ENCODE measurements at regions not wholly inside any gene's neighbourhood (a gene's known extent, or its start where the extent isn't known, plus 50 kb on each side); places are given as distances from the start of the nearest gene placed in this dataset.
A peak's percentile ranks its signal among the peaks of the same experiment; 100 is the strongest.

DNA sequence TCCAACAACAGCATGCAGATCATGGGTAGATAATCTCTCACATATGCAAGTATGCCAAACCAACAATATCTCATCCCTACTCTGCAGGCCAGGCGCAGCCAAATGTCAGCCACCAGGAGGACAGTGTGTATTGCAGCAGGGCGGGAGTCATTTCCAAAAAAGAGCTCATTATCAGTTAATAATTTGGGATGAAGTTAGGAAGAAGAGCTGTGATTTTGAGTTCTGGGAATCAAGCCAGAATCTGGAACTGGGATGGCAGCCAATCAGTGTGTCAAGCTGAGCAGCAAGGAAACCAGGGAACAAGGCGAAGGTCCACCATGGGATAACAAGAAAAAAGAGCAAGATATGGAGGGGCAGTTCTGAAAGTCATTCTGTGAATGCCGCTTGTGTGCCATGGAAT, 88.2 kb upstream of the CAMK2D start:
- no peak for DNase-seq

DNA sequence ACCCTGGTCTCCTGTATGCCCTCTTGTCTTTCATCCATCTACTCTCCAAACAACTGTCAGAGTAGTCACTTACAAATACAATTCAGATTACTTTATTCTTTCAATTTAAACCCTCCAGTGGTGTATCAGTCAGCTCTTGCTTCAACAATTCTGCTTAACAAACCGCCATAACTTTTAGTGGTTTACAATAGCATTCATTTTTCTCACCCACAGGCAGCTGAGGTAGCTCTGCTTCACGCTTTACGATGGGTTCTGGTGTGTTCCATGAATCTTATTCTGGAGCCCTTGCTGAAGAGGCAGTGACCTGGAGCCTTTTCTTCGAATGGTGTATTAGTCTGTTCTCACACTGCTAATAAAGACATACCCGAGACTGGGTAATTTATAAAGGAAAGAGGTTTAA, 86.2 kb upstream of the CAMK2D start:
- no peak for DNase-seq

DNA sequence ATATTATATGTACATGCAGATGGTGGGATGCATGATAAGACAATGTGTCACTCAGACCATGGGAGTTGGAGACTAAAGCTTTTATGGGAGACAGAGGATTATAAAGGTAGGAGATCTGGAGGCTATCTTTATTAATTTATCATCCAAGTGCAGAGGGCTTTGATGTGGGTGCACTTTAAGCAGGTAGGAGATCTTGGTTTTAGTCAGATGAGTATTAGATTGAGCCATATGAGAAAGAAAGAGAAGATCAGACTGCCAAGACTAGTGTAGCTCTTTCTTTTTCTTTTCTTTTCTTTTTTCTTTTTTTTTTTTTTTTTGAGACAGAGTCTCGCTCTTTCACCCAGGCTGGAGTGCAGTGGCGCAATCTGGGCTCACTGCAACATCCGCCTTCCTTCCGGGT, 84.9 kb upstream of the CAMK2D start:
- DNase-seq, result no peak

DNA sequence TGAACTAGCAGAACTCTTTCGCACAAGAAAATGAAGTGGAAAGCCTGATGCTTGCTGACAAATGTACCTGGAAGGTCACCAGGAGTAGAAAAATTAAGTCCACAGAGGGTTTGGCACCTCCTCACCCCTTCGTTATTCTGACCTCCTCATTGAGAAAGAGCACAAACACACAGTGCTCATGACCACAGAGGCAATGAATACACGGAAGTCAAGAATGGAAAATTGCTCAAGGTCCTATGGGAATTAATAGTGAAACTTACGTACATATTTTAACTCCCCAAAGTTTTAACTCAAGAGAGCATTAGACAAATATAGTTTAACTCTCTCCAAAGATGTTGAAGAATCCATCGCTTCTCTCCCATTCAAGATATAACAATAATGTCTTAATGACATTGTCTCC, 83.6 kb upstream of the CAMK2D start:
- no peak for DNase-seq

DNA sequence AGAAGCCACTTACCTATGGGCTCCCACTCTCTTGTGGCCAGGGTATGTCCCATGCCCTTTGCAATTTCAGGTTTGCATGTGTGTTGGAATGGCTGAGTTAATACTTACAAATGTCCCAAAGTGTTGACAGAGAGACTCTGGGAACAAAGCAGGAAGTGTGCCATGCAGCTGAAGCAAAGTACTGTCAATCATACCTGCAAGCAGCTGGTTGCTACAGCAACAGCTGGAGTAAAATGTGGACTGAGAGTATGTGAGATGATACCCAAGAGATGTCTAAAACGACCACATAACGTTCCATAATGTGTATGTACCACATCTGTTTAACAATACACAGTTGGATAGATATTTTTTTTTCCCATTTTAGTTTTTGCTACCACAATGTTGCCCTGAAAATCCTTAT, 82.8 kb upstream of the CAMK2D start:
- no peak for DNase-seq

DNA sequence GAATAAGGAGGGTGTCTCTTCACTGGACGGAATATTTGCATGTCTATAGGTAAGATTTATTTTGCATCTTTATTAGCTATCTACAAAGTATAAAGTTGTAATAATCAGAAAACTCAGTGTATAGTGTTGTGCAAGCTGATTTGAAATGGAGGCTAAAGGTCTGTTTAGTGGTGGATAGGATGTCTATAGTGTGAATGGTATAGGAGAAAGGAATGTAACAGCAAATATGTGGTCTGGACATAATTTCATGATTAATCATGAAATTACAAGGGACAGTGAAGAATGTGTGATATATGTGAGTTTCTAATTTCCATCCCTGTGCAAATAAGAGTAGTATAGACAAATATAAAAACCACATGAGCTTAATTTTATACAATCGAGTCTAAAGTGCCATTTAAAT, 79.3 kb upstream of the CAMK2D start:
- DNase-seq, result no peak

DNA sequence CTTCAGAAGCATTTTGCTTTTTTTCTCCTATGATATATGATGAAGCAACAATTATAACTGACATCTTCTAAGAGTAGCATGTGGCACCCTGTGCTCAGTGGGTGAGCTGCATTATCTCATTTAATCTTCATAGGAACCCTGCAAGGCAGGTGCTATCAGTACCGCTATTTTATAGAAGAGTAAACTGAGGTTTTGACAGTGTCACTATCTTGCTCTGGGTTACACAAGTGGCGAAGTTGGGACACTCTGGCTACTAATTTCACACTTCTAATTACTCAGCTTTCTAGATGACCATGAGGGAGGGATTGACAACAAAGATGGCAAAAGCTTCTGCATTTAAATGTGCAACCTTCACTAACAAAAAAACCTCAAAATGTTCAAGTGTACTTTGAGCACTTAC, 76.9 kb upstream of the CAMK2D start:
- no peak for DNase-seq

DNA sequence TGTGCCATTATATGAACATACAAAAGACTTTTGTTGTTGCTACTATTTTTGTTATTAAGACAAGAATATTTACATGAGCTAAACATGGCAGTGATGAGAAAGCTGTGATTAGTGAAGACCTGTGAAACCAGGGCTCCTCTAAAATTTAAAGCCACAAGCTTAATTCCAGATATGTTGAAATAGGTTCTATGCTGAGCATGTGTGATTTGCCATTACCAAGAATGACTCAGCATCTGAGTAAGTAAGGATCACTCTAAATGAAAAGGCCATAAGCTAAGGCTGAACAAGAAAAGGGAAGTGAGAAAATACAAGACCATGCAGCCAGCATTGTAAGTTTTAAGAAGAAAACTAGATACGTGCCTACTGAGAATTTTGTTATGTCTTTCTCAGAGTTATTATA, 75.9 kb upstream of the CAMK2D start:
- no peak for DNase-seq

DNA sequence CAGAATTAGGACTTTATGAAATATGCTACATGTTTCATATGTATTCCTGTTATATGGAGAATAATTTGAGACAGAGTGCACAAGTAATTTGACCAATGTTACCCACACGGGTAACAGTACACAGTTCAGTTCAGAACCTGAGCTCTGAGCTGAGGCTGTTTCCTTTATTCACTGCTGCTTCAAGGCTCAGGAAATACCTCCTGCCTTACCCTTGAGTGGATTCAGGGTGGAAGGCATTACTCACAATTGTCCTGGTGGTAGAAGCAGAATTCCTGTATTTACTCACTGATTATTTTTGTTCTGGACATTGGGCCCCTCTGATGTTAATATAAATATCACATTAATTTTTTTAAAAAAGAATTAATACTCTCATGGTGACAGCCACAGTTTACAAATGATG, 73.5 kb upstream of the CAMK2D start:
- DNase-seq, result no peak

DNA sequence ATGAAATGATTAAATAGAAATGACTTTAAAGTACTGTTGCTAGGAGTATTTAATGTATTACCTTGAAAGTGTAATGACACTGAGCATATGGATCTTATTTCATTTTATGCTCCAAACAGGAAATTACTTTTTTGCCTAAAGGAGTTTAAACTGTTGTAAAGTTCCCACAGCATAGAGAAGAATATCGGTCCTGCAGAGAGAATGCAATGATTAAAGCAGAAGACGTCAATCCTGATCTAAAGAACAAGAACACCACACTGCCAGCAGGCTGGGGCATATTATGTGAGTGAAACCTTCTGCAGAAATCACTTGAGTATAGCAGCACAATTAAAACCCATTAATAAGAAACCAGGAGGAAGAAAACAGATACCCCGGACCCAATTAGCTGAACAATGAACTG, 72.8 kb upstream of the CAMK2D start:
- DNase-seq, result no peak

DNA sequence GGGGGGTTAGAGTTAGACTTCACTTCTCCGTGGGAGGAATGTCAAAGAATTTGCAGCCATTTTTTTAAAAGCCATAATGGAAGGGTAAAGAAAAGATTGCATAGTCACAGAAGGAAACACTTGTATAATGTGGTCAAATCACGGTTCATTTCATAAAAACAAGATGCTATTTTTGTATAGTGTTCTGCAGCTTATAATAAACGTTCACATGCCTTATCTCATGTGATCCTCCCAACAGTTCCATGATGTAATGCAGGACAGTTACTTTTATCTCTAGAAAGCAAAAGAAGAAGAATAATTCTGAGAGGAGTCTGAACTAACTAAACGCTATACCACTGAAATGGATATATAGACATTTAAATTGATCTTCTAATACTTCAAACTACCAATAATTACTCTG, 71.3 kb upstream of the CAMK2D start:
- no peak for DNase-seq

DNA sequence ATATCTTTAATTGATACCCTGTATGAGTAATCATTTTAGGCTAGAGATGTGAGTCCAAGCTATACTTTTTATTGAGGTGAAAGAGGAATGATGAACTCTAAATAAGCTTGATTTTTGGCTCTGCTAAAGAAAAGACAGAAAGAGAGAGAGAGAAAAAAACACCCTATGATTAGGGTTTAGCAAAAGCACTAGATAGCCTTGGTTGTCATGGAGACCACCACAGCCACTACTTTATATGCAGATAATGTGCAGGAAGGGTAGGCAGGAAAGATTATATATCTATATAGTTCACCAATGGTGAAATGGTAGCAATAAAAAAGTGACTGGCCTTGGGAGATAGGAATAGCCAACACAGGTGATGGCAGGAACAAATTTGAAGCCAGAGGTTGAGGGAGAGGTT, 69.9 kb upstream of the CAMK2D start:
- DNase-seq, result no peak

DNA sequence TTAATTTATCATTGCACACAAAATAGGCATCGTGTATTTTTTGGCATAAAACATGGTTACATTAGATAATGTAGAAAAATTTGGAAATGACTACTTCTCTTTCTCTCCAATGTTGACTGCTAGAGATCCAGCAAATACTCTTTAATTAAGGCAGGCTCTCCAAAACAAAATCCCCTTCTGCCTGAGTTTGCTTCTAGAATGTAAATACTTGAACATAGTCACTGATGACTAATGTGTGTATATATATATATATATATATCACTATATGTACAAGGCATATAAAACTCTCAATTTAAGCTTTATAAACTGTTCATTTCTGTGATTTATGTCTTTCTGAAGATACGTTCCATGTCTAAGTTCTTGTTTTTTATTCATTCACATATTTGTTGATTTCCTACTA, 67.2 kb upstream of the CAMK2D start:
- no peak for DNase-seq

DNA sequence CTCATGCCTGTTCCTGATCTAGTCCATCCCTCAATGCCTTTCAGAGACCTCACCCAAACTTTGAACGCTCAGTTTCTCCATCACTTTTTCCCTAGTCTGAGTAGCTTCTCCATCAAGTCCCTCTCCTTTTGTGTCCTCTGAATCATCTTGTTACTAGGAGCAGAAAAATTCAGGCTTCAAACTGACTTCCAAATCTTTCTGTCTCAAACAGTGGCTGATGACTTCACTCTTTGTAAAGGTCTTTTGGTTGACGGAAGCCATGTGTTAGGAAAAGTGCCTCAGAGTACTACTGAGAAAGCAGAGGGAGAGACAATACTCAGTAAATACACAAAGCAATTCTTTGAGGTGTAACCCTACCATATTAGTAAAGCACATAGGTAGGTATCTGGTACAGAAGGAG, 65.7 kb upstream of the CAMK2D start:
- no peak for DNase-seq

DNA sequence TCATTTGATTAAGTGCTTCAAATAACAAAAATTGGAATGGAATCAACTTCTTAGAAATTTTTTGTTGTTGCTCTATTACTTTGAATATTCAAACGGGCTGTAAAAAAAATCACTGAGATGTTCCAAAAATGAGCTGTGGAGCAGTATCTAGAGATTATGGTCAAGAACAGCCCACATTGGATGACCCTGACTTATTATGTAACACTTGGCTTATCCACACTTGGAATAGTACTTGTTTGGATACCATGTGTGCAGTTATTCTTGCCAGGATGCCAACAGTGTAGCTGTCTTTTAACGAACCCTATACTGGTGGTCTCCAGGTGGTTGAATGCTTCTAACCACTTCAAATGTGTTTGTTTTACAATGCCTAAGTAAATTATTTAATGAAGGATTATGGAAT, 64.9 kb upstream of the CAMK2D start:
- DNase-seq, result no peak

DNA sequence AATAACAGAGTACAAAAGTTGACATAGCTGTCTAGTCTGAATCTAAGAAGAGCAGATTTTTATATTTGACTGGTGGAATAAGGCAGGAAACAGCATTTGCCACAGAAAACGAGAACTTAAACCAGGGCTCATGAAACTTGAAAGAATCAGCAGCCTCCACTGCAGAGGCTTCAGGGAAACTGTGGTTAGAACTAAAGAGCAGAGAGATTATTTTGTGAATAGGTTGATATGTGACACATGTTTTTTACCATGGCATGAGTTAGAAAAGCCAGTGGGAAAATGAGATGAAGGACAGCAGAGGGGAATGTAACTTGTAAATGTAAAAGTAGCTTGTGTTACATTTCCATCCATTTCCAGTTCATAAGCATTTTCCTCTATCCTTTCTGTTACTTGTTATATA, 63.7 kb upstream of the CAMK2D start:
- peak; percentile 9 for DNase-seq

DNA sequence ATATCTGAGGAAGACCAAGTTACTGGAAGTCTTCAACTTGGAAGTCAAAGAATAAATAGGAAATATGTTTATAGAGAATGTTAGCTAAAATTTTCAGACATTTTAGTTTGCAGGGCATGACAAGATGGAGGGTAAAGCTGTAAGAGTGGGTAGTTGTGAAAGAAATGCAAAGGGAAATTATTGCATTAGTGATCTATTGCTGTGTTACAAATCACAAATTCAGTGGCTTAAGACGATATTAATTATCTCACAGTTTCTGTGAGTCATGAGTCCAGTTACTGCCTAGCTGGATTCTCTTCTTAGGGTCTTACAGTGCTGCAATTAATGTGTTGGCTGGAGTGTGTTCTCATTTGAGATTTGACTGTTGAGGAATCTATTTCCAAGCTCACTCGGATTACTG, 62.9 kb upstream of the CAMK2D start:
- no peak for DNase-seq

DNA sequence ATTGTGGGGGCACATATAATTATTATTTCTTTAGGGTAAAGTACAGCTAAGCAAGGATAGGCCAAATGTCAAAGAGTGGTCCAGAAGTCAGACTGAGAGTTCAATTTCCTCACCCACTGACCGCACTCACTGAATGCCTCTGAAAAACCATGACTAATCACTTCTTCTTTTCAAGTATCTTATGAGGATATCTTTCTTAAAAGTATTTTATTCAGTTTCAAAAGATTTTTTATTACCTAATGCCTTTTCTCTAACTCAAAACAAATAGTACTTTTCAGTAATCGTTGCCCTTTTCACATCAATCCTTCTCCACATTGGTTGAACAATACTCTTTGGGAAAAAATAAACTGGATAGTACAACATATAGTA, 61.7 kb upstream of the CAMK2D start:
- DNase-seq, result no peak

DNA sequence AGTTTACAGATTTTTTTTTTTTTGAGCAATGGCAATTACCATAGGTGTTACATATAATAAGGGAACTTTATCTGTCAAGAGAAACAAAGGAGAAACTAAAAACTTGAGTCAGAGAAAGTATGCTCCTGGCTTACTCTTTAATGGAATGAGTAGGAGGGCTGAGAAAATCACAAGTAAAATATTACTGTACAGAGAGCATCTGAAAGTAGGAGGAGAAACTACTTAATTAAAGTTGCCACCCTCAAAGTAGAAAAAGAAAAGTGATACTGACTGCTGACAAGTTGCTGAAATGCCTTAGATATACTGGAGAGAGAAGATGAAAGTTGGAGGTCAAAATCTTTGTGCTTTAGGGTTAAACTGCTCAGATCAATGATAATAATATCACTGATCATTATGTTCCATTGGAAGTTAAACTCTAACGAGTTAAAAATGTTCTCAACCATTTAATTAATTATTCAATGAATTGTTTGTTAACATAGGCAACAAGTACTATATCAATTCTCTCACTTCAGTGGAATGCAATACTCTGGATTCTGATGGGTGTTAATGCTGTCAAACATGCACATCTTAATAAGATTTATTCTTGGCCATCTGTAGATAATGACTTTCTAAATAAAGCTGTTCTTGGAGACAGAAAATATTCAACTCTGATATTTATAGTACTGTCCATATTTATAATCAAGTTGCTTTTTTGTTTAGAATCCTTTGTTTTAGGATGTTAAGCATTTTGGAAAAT, 61.2 kb upstream of the CAMK2D start:
- DNase-seq, result no peak

DNA sequence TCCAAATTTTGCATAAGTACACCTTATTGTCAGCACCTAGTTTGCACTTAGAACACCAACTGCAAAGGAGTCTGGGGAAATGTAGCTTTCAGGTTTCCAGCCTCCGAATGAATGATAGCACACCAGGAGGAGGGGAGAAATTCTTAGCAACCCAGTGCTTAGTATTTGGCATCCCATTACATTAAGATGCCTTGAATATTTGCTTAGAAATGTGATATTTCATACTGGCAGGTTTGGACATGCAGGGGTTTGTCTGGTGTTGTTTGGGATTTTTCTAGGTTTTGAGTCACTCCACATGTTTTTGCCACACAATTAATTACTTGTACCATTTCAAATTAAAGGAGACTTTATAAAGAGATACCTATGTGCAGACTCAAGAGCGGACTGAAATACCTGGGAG, 60.3 kb upstream of the CAMK2D start:
- DNase-seq, result no peak

DNA sequence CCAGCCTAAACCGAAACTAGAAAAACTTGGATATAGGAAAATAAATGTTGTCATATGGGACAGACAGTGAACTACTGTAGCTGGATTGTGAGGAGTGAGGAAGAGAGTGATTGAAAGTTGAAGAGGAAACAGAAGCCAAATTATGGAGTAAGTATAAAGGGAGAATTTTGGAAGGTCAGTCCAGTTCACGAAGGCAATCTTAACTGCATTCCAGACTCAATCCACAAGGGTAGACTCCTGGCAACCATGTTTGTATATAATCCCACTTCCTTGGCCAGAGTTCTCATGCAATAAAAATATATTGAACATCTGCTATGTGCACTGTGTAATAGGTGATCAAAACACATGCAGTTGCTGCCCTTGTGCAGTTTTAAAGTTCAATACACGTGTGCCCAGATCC, 58.6 kb upstream of the CAMK2D start:
- no peak for DNase-seq

DNA sequence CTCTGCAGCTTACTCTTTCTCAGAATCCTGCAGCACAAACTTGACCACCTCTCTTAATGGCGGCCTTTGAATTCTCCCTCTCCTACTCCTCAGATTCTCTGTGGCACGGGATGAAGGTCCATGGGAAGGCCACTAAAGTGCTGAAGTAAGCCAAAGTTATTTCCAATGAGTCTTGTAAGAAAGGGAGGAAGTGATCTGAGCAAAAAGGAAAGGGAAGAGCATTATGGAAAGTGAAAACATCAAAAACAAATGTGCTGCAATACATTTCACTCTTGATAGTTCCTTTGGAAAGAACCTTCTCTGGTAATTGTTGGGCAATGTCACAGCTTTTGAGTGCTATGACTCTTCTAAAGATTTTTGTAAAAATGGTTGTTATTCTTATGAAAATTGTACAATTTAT, 54.3 kb upstream of the CAMK2D start:
- DNase-seq, result no peak

DNA sequence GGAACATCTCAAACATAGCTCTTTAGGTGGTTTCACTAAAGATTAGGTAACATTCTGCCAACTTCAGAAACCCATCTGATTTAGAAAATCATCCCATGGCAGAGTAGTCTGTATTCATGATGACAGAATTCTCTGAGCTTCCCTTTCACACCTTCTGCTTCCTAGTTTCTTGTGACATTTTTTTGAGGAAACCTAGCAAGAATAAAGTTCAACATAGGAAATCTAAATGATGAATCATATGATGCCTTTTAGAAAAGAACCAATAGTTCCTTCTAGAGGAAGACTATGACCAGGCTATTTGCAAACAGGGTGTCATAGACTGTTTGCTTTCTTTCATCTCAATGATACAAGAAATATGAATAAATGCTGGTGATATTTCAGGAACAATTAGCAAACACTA, 49.8 kb upstream of the CAMK2D start:
- DNase-seq, result no peak
